ENCODE measurements at regions not wholly inside any gene's neighbourhood (a gene's known extent, or its start where the extent isn't known, plus 50 kb on each side); places are given as distances from the start of the nearest gene placed in this dataset.

DNA sequence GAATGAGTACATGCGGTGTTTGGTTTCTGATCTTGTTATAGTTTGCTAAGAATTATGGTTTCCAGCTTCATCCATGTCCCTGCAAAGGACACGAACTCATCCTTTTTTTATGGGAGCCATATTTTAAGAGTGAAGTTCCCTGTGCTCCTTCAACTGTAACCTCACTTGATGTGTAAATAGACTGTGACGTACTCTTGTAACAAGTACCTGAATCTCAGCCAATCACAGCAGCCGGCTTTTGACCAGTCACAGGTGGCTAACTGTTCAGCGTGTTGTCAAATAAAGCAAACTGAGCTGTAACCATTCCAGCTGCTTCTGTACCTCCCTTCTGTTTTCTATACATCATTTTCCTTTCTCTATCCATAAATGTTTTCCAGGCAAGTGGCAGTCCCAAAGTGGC, 774.3 kb upstream of the HS6ST1 start:
- TF ChIP-seq, protein P1, sequence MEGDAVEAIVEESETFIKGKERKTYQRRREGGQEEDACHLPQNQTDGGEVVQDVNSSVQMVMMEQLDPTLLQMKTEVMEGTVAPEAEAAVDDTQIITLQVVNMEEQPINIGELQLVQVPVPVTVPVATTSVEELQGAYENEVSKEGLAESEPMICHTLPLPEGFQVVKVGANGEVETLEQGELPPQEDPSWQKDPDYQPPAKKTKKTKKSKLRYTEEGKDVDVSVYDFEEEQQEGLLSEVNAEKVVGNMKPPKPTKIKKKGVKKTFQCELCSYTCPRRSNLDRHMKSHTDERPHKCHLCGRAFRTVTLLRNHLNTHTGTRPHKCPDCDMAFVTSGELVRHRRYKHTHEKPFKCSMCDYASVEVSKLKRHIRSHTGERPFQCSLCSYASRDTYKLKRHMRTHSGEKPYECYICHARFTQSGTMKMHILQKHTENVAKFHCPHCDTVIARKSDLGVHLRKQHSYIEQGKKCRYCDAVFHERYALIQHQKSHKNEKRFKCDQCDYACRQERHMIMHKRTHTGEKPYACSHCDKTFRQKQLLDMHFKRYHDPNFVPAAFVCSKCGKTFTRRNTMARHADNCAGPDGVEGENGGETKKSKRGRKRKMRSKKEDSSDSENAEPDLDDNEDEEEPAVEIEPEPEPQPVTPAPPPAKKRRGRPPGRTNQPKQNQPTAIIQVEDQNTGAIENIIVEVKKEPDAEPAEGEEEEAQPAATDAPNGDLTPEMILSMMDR (conservative IDR thresholded peaks at IDR 0.05; ENCODE audit: low read depth, low read length), result no peak
- H4K20me1 ChIP-seq (ENCODE audit: insufficient read depth), result no peaks in the 10 kb centered on the region
- no peak overlapping the region for H3K9ac ChIP-seq
- H3K4me2 ChIP-seq, result no peak overlapping the region
- no peaks in the 10 kb centered on the region for H3K79me2 ChIP-seq (ENCODE audit: insufficient read depth, low read depth)
- no peak overlapping the region for H3K27ac ChIP-seq
- H3K36me3 ChIP-seq (ENCODE audit: insufficient read depth), result no peaks in the 10 kb centered on the region
- H3K4me3 ChIP-seq (IDR thresholded peaks at IDR 0.05; ENCODE audit: insufficient read depth, low read depth, low read length), result no peak overlapping the region
- H3K27me3 ChIP-seq (ENCODE audit: insufficient read depth, low read depth), result no peaks in the 10 kb centered on the region
- no peaks in the 10 kb centered on the region for H3K4me1 ChIP-seq (ENCODE audit: low read depth, poor library complexity, severe bottlenecking)
- H2AFZ ChIP-seq (ENCODE audit: low read depth), result no peak overlapping the region

DNA sequence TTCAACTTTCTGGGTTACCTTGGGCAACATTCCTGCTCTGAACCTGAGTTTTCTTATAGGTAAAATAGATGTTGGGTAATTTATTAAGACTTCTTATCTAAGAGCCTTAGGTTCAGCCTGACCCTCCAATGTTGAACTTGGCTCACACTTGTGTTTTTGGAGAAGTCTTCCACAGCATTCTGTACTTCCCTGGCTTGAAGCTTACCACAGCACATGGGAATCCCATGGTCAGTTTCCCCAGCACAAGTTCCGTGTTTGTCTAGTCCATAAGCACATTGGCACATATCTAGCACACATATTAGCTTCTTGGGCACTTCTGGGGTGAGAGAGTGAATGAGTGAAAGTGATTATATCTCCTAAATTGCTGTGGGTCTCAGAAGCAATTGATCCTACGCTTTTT, 782.5 kb upstream of the HS6ST1 start:
- Histone ChIP-seq H3K4me1 (ENCODE audit: low read depth, poor library complexity, severe bottlenecking) (no peaks in the 10 kb centered on the region), H3K79me2 (ENCODE audit: insufficient read depth, low read depth) (no peaks in the 10 kb centered on the region), H3K4me2 (no peak overlapping the region), H3K36me3 (ENCODE audit: insufficient read depth) (no peaks in the 10 kb centered on the region), H3K4me3 (IDR thresholded peaks at IDR 0.05; ENCODE audit: insufficient read depth, low read depth, low read length) (no peak overlapping the region), H3K27me3 (ENCODE audit: insufficient read depth, low read depth) (no peaks in the 10 kb centered on the region), H3K9ac (no peak overlapping the region), H3K27ac (no peak overlapping the region), H4K20me1 (ENCODE audit: insufficient read depth) (no peaks in the 10 kb centered on the region), H2AFZ (ENCODE audit: low read depth) (no peak overlapping the region)
- TF ChIP-seq, protein P1 (conservative IDR thresholded peaks at IDR 0.05; ENCODE audit: low read depth, low read length), result no peak

DNA sequence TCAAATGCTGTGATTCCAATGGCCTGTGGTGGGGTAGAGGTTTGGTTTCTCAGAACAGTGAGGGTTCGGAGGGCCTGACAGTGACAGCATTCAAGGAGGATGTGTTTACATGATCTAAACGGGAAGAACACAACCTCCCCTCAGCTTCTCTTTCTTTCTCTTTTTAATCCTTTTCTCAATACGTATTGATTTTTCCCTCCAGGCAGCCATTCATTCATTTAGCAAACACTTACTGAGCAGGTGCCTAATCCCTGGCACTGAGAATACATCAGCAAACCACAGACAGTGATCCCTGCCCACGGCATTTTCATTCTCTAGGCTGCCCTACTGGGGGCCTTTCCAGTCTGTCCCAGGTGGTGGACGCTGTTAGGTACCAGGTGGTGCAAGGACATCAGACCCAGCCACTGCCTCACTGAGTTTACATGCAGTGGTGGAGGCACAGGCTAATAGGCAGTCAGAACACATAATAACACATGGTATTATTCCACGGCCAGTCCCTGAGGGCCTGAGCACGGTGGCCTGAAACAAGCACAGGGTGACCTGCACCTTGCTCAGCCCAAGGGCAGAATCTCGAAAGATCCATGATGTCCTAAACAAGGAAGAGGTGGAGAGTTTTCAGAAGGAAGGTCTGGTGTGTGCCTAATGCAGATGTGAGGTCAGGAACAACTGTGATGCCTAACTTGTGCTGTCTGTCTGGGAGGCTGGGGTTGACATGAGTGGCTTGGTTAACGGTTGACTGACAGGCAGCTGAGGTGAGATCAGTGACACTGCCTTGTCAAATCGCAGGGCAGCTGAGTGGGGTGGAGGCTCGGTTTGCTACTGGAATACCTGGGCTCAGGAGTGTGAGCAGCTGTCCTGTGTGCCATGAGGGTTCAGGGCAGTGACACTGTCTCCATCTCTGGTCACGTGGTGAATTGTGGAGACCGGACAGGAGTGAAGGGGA, 785.5 kb upstream of the HS6ST1 start:
- Histone ChIP-seq H3K4me3 (IDR thresholded peaks at IDR 0.05; ENCODE audit: insufficient read depth, low read depth, low read length) (no peak overlapping the region), H3K79me2 (ENCODE audit: insufficient read depth, low read depth) (no peaks in the 10 kb centered on the region), H3K9ac (no peak overlapping the region), H3K27ac (no peak overlapping the region), H3K27me3 (ENCODE audit: insufficient read depth, low read depth) (no peaks in the 10 kb centered on the region), H3K4me2 (no peak overlapping the region), H3K36me3 (ENCODE audit: insufficient read depth) (no peaks in the 10 kb centered on the region), H4K20me1 (ENCODE audit: insufficient read depth) (no peaks in the 10 kb centered on the region), H3K4me1 (ENCODE audit: low read depth, poor library complexity, severe bottlenecking) (no peaks in the 10 kb centered on the region), H2AFZ (ENCODE audit: low read depth) (no peak overlapping the region)
- TF ChIP-seq, protein P1 (conservative IDR thresholded peaks at IDR 0.05; ENCODE audit: low read depth, low read length), result no peak

DNA sequence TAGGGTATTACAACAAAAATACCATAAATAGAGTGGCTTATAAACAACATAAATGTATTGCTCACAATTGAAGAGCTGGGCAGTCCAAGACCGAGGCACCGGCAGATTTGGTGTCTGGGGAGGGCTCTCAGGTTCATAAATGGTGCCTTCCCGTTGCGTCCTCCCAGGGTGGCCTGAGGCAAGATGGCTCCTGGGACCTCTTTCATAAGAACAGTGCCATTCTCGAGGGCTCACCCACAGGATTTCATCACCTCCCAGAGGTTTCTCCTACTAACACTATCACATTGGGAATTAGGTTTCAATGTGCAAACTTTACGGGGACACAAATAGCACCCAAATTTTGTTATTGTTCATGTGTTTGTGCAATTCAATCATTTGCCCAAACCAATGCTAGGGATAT, 793.5 kb upstream of the HS6ST1 start:
- Histone ChIP-seq H3K9ac (no peak overlapping the region), H3K4me2 (no peak overlapping the region), H4K20me1 (ENCODE audit: insufficient read depth) (no peaks in the 10 kb centered on the region), H3K4me1 (ENCODE audit: low read depth, poor library complexity, severe bottlenecking) (no peaks in the 10 kb centered on the region), H3K27ac (no peak overlapping the region), H3K36me3 (ENCODE audit: insufficient read depth) (no peaks in the 10 kb centered on the region), H2AFZ (ENCODE audit: low read depth) (no peak overlapping the region), H3K79me2 (ENCODE audit: insufficient read depth, low read depth) (no peaks in the 10 kb centered on the region), H3K4me3 (IDR thresholded peaks at IDR 0.05; ENCODE audit: insufficient read depth, low read depth, low read length) (no peak overlapping the region), H3K27me3 (ENCODE audit: insufficient read depth, low read depth) (no peaks in the 10 kb centered on the region)
- TF ChIP-seq, protein P1 (conservative IDR thresholded peaks at IDR 0.05; ENCODE audit: low read depth, low read length), result no peak

Data from KMS-11 (cell line).